ENCODE measurements at regions not wholly inside any gene's neighbourhood (a gene's known extent, or its start where the extent isn't known, plus 50 kb on each side); places are given as distances from the start of the nearest gene placed in this dataset.
"Not testable (repeated sequence)": the region's sequence is repeated elsewhere in the genome, so short reads cannot be mapped to it uniquely, and the experiment has no call there.

- no peaks in the 10 kb centered on the region for H3K79me2 ChIP-seq (ENCODE audit: insufficient read depth, low read length)
- peaks cover 45 to 54% of the 10 kb centered on the region in 2 donors for H3K9me3 ChIP-seq (replicated peaks in 1 of 2; ENCODE audit: control insufficient read depth in 1 of 2, insufficient read depth in 1 of 2, low read length in 2 of 2)
- no peak for DNase-seq
- Mint-ChIP-seq H3K4me3 (no peak overlapping the region), H3K36me3 (no peaks in the 10 kb centered on the region), H3K27me3 (ENCODE audit: low read depth in 3 of 3) (peaks cover 0 to 3% (median 0%) of the 10 kb centered on the region in 3 donors), H3K9me3 (peaks cover 14 to 44% (median 32%) of the 10 kb centered on the region in 7 donors), H3K4me1 (no peaks in the 10 kb centered on the region), H3K27ac (no peak overlapping the region)
- no peaks in the 10 kb centered on the region for H3K4me1 ChIP-seq (ENCODE audit: control insufficient read depth in 1 of 2, insufficient read depth in 2 of 2, low read length in 2 of 2)
- no peaks in the 10 kb centered on the region for H3K27me3 ChIP-seq (ENCODE audit: control insufficient read depth in 2 of 2, insufficient read depth in 2 of 2, low read length in 2 of 2)
- no peak overlapping the region for H3K4me2 ChIP-seq (replicated peaks; ENCODE audit: extremely low read depth, low read length, poor library complexity, severe bottlenecking)
- H3K4me3 ChIP-seq (replicated peaks in 1 of 3; ENCODE audit: low read depth in 2 of 3, low read length in 3 of 3) = no peak overlapping the region
- H3K9ac ChIP-seq (ENCODE audit: insufficient read depth, low read length, poor library complexity, severe bottlenecking) = no peak overlapping the region
- H3K36me3 ChIP-seq (replicated peaks in 1 of 2; ENCODE audit: control insufficient read depth in 1 of 2, insufficient read depth in 2 of 2, low read length in 2 of 2) = no peaks in the 10 kb centered on the region
- no peak overlapping the region for H3K27ac ChIP-seq (ENCODE audit: low read depth in 1 of 2, low read length in 2 of 2)
- intact Hi-C loops (cut with micrococcal nuclease) = no loop called here
- no peak for TF ChIP-seq CTCF (IDR thresholded peaks at IDR 0.05)
- no peaks in the 10 kb centered on the region for H4K20me1 ChIP-seq (ENCODE audit: insufficient read depth, low read length)
- 89% methylated on average over 1 of the region's 4 CpGs for WGBS (ENCODE audit: insufficient coverage)
- H2AFZ ChIP-seq (ENCODE audit: insufficient read depth, low read depth, low read length, poor library complexity, severe bottlenecking) = no peak overlapping the region
These were observed 644.7 kb upstream of the DPP6 start for GRCh38 chr7:153407291-153408046.

GRCh38 chr7:153408360-153409335, 643.5 kb upstream of the DPP6 start:
- Mint-ChIP-seq H3K27ac (no peak overlapping the region), H3K36me3 (no peaks in the 10 kb centered on the region), H3K27me3 (ENCODE audit: low read depth in 3 of 3) (peaks cover 0 to 3% (median 0%) of the 10 kb centered on the region in 3 donors), H3K9me3 (peaks cover 22 to 51% (median 44%) of the 10 kb centered on the region in 7 donors), H3K4me1 (no peaks in the 10 kb centered on the region), H3K4me3 (no peak overlapping the region)
- TF ChIP-seq CTCF (IDR thresholded peaks at IDR 0.05) = no peak
- H3K9me3 ChIP-seq (replicated peaks in 1 of 2; ENCODE audit: control insufficient read depth in 1 of 2, insufficient read depth in 1 of 2, low read length in 2 of 2) = peaks cover 49 to 56% of the 10 kb centered on the region in 2 donors
- H2AFZ ChIP-seq (ENCODE audit: insufficient read depth, low read depth, low read length, poor library complexity, severe bottlenecking) = no peak overlapping the region
- H3K27me3 ChIP-seq (ENCODE audit: control insufficient read depth in 2 of 2, insufficient read depth in 2 of 2, low read length in 2 of 2) = no peaks in the 10 kb centered on the region
- H3K4me3 ChIP-seq (replicated peaks in 1 of 3; ENCODE audit: low read depth in 2 of 3, low read length in 3 of 3) = no peak overlapping the region
- H3K4me1 ChIP-seq (ENCODE audit: control insufficient read depth in 1 of 2, insufficient read depth in 2 of 2, low read length in 2 of 2) = no peaks in the 10 kb centered on the region
- intact Hi-C loops (cut with micrococcal nuclease) = no loop called here
- WGBS (ENCODE audit: insufficient coverage) = 50% methylated on average over 1 of the region's 3 CpGs
- no peak for DNase-seq
- H3K4me2 ChIP-seq (replicated peaks; ENCODE audit: extremely low read depth, low read length, poor library complexity, severe bottlenecking) = no peak overlapping the region
- H4K20me1 ChIP-seq (ENCODE audit: insufficient read depth, low read length) = no peaks in the 10 kb centered on the region
- no peak overlapping the region for H3K27ac ChIP-seq (ENCODE audit: low read depth in 1 of 2, low read length in 2 of 2)
- no peaks in the 10 kb centered on the region for H3K36me3 ChIP-seq (replicated peaks in 1 of 2; ENCODE audit: control insufficient read depth in 1 of 2, insufficient read depth in 2 of 2, low read length in 2 of 2)
- H3K9ac ChIP-seq (ENCODE audit: insufficient read depth, low read length, poor library complexity, severe bottlenecking) = no peak overlapping the region
- H3K79me2 ChIP-seq (ENCODE audit: insufficient read depth, low read length) = no peaks in the 10 kb centered on the region

GRCh38 chr7:153409567-153410342, 642.4 kb upstream of the DPP6 start:
- H3K36me3 ChIP-seq (replicated peaks in 1 of 2; ENCODE audit: control insufficient read depth in 1 of 2, insufficient read depth in 2 of 2, low read length in 2 of 2); H3K4me2 ChIP-seq (replicated peaks; ENCODE audit: extremely low read depth, low read length, poor library complexity, severe bottlenecking); intact Hi-C loops (cut with micrococcal nuclease): not testable (repeated sequence)

More at GRCh38 chr7:153409567-153410342, 642.4 kb upstream of the DPP6 start:
- not testable (repeated sequence) for H3K27ac ChIP-seq (ENCODE audit: low read depth in 1 of 2, low read length in 2 of 2); H3K4me3 Mint-ChIP-seq; H3K4me1 ChIP-seq (ENCODE audit: control insufficient read depth in 1 of 2, insufficient read depth in 2 of 2, low read length in 2 of 2); H4K20me1 ChIP-seq (ENCODE audit: insufficient read depth, low read length); H3K27me3 ChIP-seq (ENCODE audit: control insufficient read depth in 2 of 2, insufficient read depth in 2 of 2, low read length in 2 of 2); H2AFZ ChIP-seq (ENCODE audit: insufficient read depth, low read depth, low read length, poor library complexity, severe bottlenecking); H3K4me1 Mint-ChIP-seq; H3K4me3 ChIP-seq (replicated peaks in 1 of 3; ENCODE audit: low read depth in 2 of 3, low read length in 3 of 3); H3K36me3 Mint-ChIP-seq; DNase-seq; H3K9ac ChIP-seq (ENCODE audit: insufficient read depth, low read length, poor library complexity, severe bottlenecking); H3K79me2 ChIP-seq (ENCODE audit: insufficient read depth, low read length); H3K27ac Mint-ChIP-seq; H3K27me3 Mint-ChIP-seq (ENCODE audit: low read depth in 3 of 3)
- H3K9me3 Mint-ChIP-seq = peaks cover 25 to 50% (median 41%) of the 10 kb centered on the region in 7 donors
- peaks cover 42 to 53% of the 10 kb centered on the region in 2 donors for H3K9me3 ChIP-seq (replicated peaks in 1 of 2; ENCODE audit: control insufficient read depth in 1 of 2, insufficient read depth in 1 of 2, low read length in 2 of 2)
- 89% methylated on average over 5 of the region's 10 CpGs for WGBS (ENCODE audit: insufficient coverage)

All from CD14-positive monocyte (primary cell).